Astrocyte of the spinal cord (primary cell): ENCODE measurements at regions not wholly inside any gene's neighbourhood (a gene's known extent, or its start where the extent isn't known, plus 50 kb on each side); places are given as distances from the start of the nearest gene placed in this dataset.

Source experiments
- DNase-seq: peaks from one replicate; pipeline ENCODE4 v3.0.0; 2011; ENCODE audit warnings: low read depth, low spot score
- H3K4me3 ChIP-seq: 2 replicates; pipeline ENCODE4 v1.5.1; 2011; ENCODE audit warnings: low read depth, mild to moderate bottlenecking, low read length, moderate library complexity
- in situ Hi-C: cut with HindIII; loops from 2 replicates; pipeline ENCODE4 v1.10.0; 2017; ENCODE audit warnings: low sequenced_read_pairs
- TF ChIP-seq, protein P1 (sequence below): IDR thresholded peaks from 2 replicates; pipeline ENCODE4 v1.5.1; 2012; ENCODE audit warnings: low read depth, mild to moderate bottlenecking, low read length, inconsistent platforms

DNA sequence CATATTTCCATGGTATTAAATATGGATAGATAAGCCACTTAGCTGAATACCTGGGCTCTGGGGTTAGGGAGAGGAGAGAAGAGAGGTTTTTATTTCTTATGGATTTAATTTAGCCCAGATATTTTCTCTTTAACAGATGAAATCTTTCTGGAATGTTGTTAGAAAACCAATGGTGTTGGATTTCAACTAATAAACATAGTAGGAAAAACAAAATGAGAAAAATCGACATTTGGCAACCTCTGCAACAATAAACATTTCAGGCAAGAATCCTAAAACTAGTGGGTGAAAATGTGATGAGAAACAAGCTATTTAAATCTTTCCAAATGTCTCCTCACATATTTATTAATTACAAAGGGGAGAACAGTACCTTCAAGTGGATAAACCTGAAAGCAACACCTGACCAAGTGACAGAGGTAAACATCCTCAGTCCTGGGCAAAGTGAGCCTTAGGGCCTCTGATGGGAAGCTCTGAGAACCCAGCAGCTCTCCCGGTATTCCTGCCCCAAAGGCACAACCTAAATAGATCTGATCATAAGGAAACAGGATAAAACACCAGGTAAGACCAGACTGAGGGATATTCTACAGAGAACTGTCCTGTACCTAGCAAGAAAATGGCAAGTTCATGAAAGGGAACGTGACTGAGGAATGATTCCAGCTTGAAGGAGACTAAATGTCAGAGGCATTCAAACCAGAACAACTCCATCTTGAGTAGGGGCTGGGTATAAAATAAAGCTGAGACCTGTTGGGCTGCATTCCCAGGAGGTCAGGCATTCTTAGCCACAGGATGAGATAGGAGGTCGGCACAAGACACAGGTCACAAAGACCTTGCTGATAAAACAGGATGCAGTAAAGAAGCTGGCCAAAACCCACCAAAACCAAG is 163.7 kb downstream of the ESM1 start:
- H3K4me3 ChIP-seq, result no peak overlapping the region
- in situ Hi-C loops, result no loop called here
- DNase-seq, result no peak
- TF ChIP-seq, protein P1, sequence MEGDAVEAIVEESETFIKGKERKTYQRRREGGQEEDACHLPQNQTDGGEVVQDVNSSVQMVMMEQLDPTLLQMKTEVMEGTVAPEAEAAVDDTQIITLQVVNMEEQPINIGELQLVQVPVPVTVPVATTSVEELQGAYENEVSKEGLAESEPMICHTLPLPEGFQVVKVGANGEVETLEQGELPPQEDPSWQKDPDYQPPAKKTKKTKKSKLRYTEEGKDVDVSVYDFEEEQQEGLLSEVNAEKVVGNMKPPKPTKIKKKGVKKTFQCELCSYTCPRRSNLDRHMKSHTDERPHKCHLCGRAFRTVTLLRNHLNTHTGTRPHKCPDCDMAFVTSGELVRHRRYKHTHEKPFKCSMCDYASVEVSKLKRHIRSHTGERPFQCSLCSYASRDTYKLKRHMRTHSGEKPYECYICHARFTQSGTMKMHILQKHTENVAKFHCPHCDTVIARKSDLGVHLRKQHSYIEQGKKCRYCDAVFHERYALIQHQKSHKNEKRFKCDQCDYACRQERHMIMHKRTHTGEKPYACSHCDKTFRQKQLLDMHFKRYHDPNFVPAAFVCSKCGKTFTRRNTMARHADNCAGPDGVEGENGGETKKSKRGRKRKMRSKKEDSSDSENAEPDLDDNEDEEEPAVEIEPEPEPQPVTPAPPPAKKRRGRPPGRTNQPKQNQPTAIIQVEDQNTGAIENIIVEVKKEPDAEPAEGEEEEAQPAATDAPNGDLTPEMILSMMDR, result no peak

DNA sequence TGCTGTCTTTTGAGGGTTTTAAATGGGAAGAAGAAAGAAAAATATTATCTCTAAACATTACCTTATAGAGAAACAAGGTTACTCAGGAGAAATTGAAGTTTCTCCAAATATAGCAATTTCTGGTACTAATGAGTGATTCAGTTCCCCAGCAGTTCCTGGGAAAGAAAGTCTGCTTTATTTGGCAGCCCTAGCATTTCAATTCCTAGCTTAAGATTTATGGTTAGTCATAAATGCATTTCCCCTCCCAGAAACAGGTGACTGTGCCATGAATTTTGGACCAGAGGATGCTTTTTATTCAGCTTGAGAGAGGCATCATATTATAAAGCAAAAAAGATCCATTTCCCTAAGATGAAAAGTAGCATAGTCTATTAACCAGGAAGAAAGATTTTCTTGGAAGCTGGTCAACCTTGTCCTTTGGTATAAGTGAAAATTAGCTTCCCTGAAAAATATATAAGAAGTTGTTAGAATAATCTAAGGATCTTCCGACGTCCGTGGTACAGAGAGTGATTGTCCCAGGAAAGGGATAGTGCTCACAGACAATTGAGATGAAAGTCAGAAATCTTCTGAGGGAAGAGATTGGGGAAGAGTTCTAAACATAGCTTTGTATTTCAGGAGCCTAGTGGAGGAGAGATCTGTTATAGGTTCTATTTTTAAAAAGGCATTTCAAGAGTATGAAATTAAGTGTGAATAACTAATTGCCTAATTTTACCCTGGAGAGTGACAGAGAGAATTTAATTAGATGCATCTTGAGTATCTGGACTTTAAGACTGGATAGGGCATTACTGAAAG is 164.9 kb downstream of the ESM1 start:
- in situ Hi-C loops, result no loop called here
- H3K4me3 ChIP-seq, result no peak overlapping the region
- TF ChIP-seq, protein P1, result no peak
- DNase-seq, result peak; percentile 38

DNA sequence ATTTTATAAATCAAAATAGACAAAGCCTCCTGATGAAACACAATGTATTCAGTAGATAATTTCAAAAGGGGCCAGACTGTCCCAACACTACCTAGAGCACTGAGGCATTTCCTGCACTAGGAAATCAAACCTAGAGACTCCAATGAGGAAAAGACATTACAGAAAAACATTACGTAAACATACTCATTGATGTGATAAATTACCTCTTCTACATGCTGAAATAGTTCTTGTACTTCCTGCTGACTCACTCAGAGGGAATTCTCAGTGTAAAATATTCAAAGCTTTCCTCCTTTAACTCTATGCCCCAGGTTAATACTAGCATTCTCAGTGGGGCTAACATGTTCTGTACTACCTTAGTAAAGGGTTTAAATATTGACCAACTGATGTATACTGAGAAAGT is 178.0 kb downstream of the ESM1 start:
- H3K4me3 ChIP-seq, result no peak overlapping the region
- DNase-seq, result peak; percentile 77
- in situ Hi-C loops, result no loop called here
- TF ChIP-seq, protein P1, result no peak

DNA sequence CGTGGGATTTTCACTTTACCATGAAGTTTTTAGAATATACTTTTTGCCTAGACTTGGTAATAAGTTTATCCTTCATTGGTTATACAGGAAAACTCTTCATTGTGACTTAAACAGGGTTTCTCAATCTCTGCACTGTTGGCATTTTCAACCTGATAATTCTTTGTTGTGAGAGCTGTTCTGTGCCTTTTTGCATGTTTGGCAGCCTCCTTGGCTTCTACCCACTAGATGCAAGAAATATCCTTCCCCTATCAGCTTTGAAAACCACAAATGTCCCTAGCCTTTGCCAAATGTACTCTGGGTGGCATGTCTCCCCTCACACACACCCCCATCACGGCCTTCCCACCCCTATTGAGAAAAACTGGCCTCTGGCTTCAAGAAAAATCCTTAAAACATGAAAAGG is 180.9 kb downstream of the ESM1 start:
- in situ Hi-C loops, result no loop called here
- TF ChIP-seq, protein P1, result no peak
- no peak overlapping the region for H3K4me3 ChIP-seq
- DNase-seq, result no peak

DNA sequence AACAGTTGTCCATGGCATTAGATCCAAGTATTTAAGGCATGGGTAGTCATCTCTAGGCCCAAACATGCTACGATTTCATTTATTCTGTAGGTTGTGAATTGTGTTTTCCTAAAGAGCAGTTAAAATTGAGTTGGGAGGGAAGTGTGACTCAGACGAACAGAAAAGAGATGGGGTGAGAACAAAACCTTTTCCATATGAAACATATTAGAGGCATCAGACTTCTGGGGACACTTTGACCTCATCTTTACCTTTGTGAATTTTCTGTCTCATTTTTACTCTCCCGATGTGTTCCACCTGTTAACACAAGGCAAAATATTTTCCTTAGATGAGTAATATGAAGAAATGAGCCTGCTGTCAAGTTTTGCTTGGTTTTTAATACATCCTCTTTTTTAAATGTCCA is 181.3 kb downstream of the ESM1 start:
- no peak for DNase-seq
- H3K4me3 ChIP-seq, result no peak overlapping the region
- TF ChIP-seq, protein P1, result no peak
- in situ Hi-C loops, result no loop called here

DNA sequence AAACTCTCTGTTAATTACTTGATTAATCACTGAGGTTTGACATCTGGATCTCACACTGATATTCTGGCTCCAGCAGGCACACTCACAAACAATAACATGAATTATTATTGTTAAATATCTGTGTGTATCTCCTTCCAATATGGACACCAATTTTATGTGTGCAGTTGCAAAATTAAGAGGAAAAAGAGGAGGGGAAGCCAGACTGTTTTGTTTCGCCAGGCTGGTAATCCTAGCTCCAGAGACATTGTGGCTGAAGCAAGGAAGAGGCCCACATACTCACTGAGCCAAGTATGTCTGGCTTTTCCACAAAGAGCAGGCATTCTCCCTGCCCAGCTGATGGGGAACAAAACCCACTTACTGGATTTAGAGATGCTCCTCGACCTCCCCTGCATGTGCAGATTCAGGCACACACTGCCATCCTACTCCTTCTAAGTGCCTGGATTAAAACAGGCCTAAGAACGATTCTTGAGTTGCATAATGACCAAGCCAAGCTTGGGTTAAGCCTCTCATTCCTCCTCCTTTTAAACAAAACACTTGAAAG is 181.9 kb downstream of the ESM1 start:
- DNase-seq, result no peak
- no peak overlapping the region for H3K4me3 ChIP-seq
- in situ Hi-C loops, result no loop called here
- TF ChIP-seq, protein P1, result no peak
